Activated naive CD4-positive, alpha-beta T cell (primary cell): ENCODE measurements at regions not wholly inside any gene's neighbourhood (a gene's known extent, or its start where the extent isn't known, plus 50 kb on each side); places are given as distances from the start of the nearest gene placed in this dataset.

Source experiments
- DNase-seq, 4 experiments: peaks; one replicate each; lab custom pipeline; 2025; lab: John Stamatoyannopoulos, UW

GRCh38 chr2:24439971-24440340 is 51.1 kb upstream of the NCOA1 start:
- DNase-seq = no peak

- no peak for DNase-seq
These were observed 51.6 kb upstream of the NCOA1 start for GRCh38 chr2:24439280-24439970.

GRCh38 chr2:24438106-24438505 is 52.9 kb upstream of the NCOA1 start:
- no peak for DNase-seq

- DNase-seq = no peak
These were observed 55.4 kb upstream of the NCOA1 start for GRCh38 chr2:24435391-24436316.

- no peak for DNase-seq
These were observed 56.5 kb upstream of the NCOA1 start for GRCh38 chr2:24434541-24434940.

GRCh38 chr2:24432735-24433134 is 58.3 kb upstream of the NCOA1 start:
- no peak for DNase-seq

GRCh38 chr2:24432121-24432520 is 58.9 kb upstream of the NCOA1 start:
- DNase-seq = no peak

- DNase-seq = no peak
These were observed 61.6 kb upstream of the NCOA1 start for GRCh38 chr2:24429197-24430074.

- no peak for DNase-seq
These were observed 64.1 kb upstream of the ITSN2 start for GRCh38 chr2:24424387-24424786.

GRCh38 chr2:24423095-24423494 is 62.8 kb upstream of the ITSN2 start:
- no peak for DNase-seq

- DNase-seq = peak in 3 of 4 experiments; percentile 9 to 30 (median 20)
These were observed 61.3 kb upstream of the ITSN2 start for GRCh38 chr2:24421668-24422067.

- DNase-seq = no peak
These were observed 60.0 kb upstream of the ITSN2 start for GRCh38 chr2:24420373-24420772.

GRCh38 chr2:24418166-24418841 is 58.0 kb upstream of the ITSN2 start:
- DNase-seq = no peak

GRCh38 chr2:24412812-24413211 is 52.5 kb upstream of the ITSN2 start:
- no peak for DNase-seq

GRCh38 chr2:24411488-24412151 is 51.3 kb upstream of the ITSN2 start:
- no peak for DNase-seq

- no peak for DNase-seq
These were observed 50.6 kb upstream of the ITSN2 start for GRCh38 chr2:24410976-24411375.

GRCh38 chr2:24409700-24410556 is 49.6 kb upstream of the ITSN2 start:
- DNase-seq = no peak
